ENCODE measurements at regions not wholly inside any gene's neighbourhood (a gene's known extent, or its start where the extent isn't known, plus 50 kb on each side); places are given as distances from the start of the nearest gene placed in this dataset.
"Not testable (repeated sequence)": the region's sequence is repeated elsewhere in the genome, so short reads cannot be mapped to it uniquely, and the experiment has no call there.

- DNase-seq (ENCODE audit: low spot score) = no peak
Measured at GRCh38 chr13:50452028-50452427, 391.5 kb downstream of the DLEU7 start.

GRCh38 chr13:50452756-50453155 is 390.7 kb downstream of the DLEU7 start:
- DNase-seq (ENCODE audit: low spot score) = no peak

- no peak for DNase-seq (ENCODE audit: low spot score)
Measured at GRCh38 chr13:50453188-50453587, 390.3 kb downstream of the DLEU7 start.

GRCh38 chr13:50456111-50456510 is 387.4 kb downstream of the DLEU7 start:
- DNase-seq (ENCODE audit: low spot score) = no peak

GRCh38 chr13:50457415-50458393 is 385.8 kb downstream of the DLEU7 start:
- no peak for DNase-seq (ENCODE audit: low spot score)

- no peak for DNase-seq (ENCODE audit: low spot score)
Measured at GRCh38 chr13:50459046-50459445, 384.4 kb downstream of the DLEU7 start.

- no peak for DNase-seq (ENCODE audit: low spot score)
Measured at GRCh38 chr13:50459658-50460057, 383.8 kb downstream of the DLEU7 start.

GRCh38 chr13:50460358-50460757 is 383.1 kb downstream of the DLEU7 start:
- no peak for DNase-seq (ENCODE audit: low spot score)

- DNase-seq (ENCODE audit: low spot score) = no peak
Measured at GRCh38 chr13:50461189-50461588, 382.3 kb downstream of the DLEU7 start.

GRCh38 chr13:50463719-50464118 is 379.8 kb downstream of the DLEU7 start:
- no peak for DNase-seq (ENCODE audit: low spot score)

- DNase-seq (ENCODE audit: low spot score) = no peak
Measured at GRCh38 chr13:50464349-50465251, 378.9 kb downstream of the DLEU7 start.

- no peak for DNase-seq (ENCODE audit: low spot score)
Measured at GRCh38 chr13:50466456-50466855, 377.0 kb downstream of the DLEU7 start.

GRCh38 chr13:50467156-50468110 is 376.1 kb downstream of the DLEU7 start:
- DNase-seq (ENCODE audit: low spot score) = no peak

GRCh38 chr13:50468849-50469669 is 374.4 kb downstream of the DLEU7 start:
- no peak for DNase-seq (ENCODE audit: low spot score)

- not testable (repeated sequence) for DNase-seq (ENCODE audit: low spot score)
Measured at GRCh38 chr13:50473050-50473449, 370.4 kb downstream of the DLEU7 start.

GRCh38 chr13:50474088-50474662 is 369.3 kb downstream of the DLEU7 start:
- DNase-seq (ENCODE audit: low spot score) = no peak

- DNase-seq (ENCODE audit: low spot score) = no peak
Measured at GRCh38 chr13:50476577-50477285, 366.8 kb downstream of the DLEU7 start.

- no peak for DNase-seq (ENCODE audit: low spot score)
Measured at GRCh38 chr13:50481936-50482335, 361.6 kb downstream of the DLEU7 start.

GRCh38 chr13:50483416-50483815 is 360.1 kb downstream of the DLEU7 start:
- no peak for DNase-seq (ENCODE audit: low spot score)
